ENCODE measurements at regions not wholly inside any gene's neighbourhood (a gene's known extent, or its start where the extent isn't known, plus 50 kb on each side); places are given as distances from the start of the nearest gene placed in this dataset.

GRCh38 chr9:95822583-95823431, 52.7 kb upstream of the ERCC6L2 start:
- FAIRE-seq: no peak

GRCh38 chr9:95822015-95822414, 53.5 kb upstream of the ERCC6L2 start:
- no peak for FAIRE-seq

- no peak for FAIRE-seq
These were observed 55.4 kb upstream of the ERCC6L2 start for GRCh38 chr9:95820074-95820473.

- FAIRE-seq: no peak
These were observed 55.9 kb upstream of the ERCC6L2 start for GRCh38 chr9:95819636-95820035.

GRCh38 chr9:95817205-95817604, 58.3 kb upstream of the ERCC6L2 start:
- FAIRE-seq: no peak

- no peak for FAIRE-seq
These were observed 58.8 kb upstream of the ERCC6L2 start for GRCh38 chr9:95816716-95817115.

- FAIRE-seq: no peak
These were observed 59.5 kb upstream of the ERCC6L2 start for GRCh38 chr9:95815961-95816360.

GRCh38 chr9:95815133-95815532, 60.4 kb upstream of the ERCC6L2 start:
- FAIRE-seq: no peak

- FAIRE-seq: no peak
These were observed 61.6 kb upstream of the ERCC6L2 start for GRCh38 chr9:95813923-95814322.

GRCh38 chr9:95810814-95811213, 64.7 kb upstream of the ERCC6L2 start:
- FAIRE-seq: no peak

GRCh38 chr9:95810133-95810532, 65.4 kb upstream of the ERCC6L2 start:
- no peak for FAIRE-seq

- FAIRE-seq: no peak
These were observed 65.8 kb upstream of the ERCC6L2 start for GRCh38 chr9:95809686-95810085.

GRCh38 chr9:95808011-95808410, 67.5 kb upstream of the ERCC6L2 start:
- no peak for FAIRE-seq

- no peak for FAIRE-seq
These were observed 68.1 kb upstream of the ERCC6L2 start for GRCh38 chr9:95807326-95807947.

- no peak for FAIRE-seq
These were observed 72.3 kb upstream of the ERCC6L2 start for GRCh38 chr9:95803197-95803596.

- FAIRE-seq: no peak
These were observed 73.7 kb upstream of the ERCC6L2 start for GRCh38 chr9:95801797-95802196.

- no peak for FAIRE-seq
These were observed 79.5 kb upstream of the ERCC6L2 start for GRCh38 chr9:95796029-95796428.

- FAIRE-seq: no peak
These were observed 81.3 kb upstream of the ERCC6L2 start for GRCh38 chr9:95793924-95794828.

GRCh38 chr9:95791695-95792094, 83.8 kb upstream of the ERCC6L2 start:
- no peak for FAIRE-seq

- FAIRE-seq: no peak
These were observed 84.2 kb upstream of the ERCC6L2 start for GRCh38 chr9:95791286-95791685.

GRCh38 chr9:95788521-95788991, 86.9 kb upstream of the ERCC6L2 start:
- no peak for FAIRE-seq

GRCh38 chr9:95788021-95788420, 87.5 kb upstream of the ERCC6L2 start:
- FAIRE-seq: no peak

GRCh38 chr9:95785209-95785608, 90.3 kb upstream of the ERCC6L2 start:
- FAIRE-seq: no peak
